IPS-18c (cell line): ENCODE measurements at regions not wholly inside any gene's neighbourhood (a gene's known extent, or its start where the extent isn't known, plus 50 kb on each side); places are given as distances from the start of the nearest gene placed in this dataset.

Experiments
- H3K4me3 ChIP-seq: 2 replicates; pipeline ENCODE4 v1.7.0; 2013; ENCODE audit warnings: low read depth, mild to moderate bottlenecking, low read length, moderate library complexity; ENCODE audit not compliant: insufficient read depth
- H3K9me3 ChIP-seq: one replicate; pipeline ENCODE4 v1.6.1; 2013; ENCODE audit warnings: mild to moderate bottlenecking, low read length, moderate library complexity; ENCODE audit not compliant: control insufficient read depth, insufficient read depth

GRCh38 chr2:64361151-64361938, 92.6 kb upstream of the LGALSL start:
- no peaks in the 10 kb centered on the region for H3K9me3 ChIP-seq
- no peak overlapping the region for H3K4me3 ChIP-seq

GRCh38 chr2:64362562-64363026, 91.4 kb upstream of the LGALSL start:
- no peaks in the 10 kb centered on the region for H3K9me3 ChIP-seq

GRCh38 chr2:64363140-64363539, 90.8 kb upstream of the LGALSL start:
- Histone ChIP-seq H3K4me3 (no peak overlapping the region), H3K9me3 (no peaks in the 10 kb centered on the region)

More at GRCh38 chr2:64362562-64363026, 91.4 kb upstream of the LGALSL start:
- no peak overlapping the region for H3K4me3 ChIP-seq

GRCh38 chr2:64363848-64364247, 90.1 kb upstream of the LGALSL start:
- no peaks in the 10 kb centered on the region for H3K9me3 ChIP-seq
- H3K4me3 ChIP-seq = no peak overlapping the region

- H3K9me3 ChIP-seq = no peaks in the 10 kb centered on the region
- H3K4me3 ChIP-seq = no peak overlapping the region
These were observed 86.3 kb upstream of the LGALSL start for GRCh38 chr2:64367444-64368232.

- H3K4me3 ChIP-seq = no peak overlapping the region
- no peaks in the 10 kb centered on the region for H3K9me3 ChIP-seq
These were observed 84.3 kb upstream of the LGALSL start for GRCh38 chr2:64369706-64370105.

GRCh38 chr2:64371727-64372126, 82.2 kb upstream of the LGALSL start:
- Histone ChIP-seq H3K9me3 (no peaks in the 10 kb centered on the region), H3K4me3 (no peak overlapping the region)

- no peak overlapping the region for H3K4me3 ChIP-seq
- no peaks in the 10 kb centered on the region for H3K9me3 ChIP-seq
These were observed 79.3 kb upstream of the LGALSL start for GRCh38 chr2:64374686-64375085.

GRCh38 chr2:64376926-64377325, 77.0 kb upstream of the LGALSL start:
- H3K9me3 ChIP-seq = no peaks in the 10 kb centered on the region
- no peak overlapping the region for H3K4me3 ChIP-seq

- H3K9me3 ChIP-seq = no peaks in the 10 kb centered on the region
- no peak overlapping the region for H3K4me3 ChIP-seq
These were observed 74.8 kb upstream of the LGALSL start for GRCh38 chr2:64379186-64379585.

GRCh38 chr2:64380853-64381527, 73.0 kb upstream of the LGALSL start:
- Histone ChIP-seq H3K9me3 (no peaks in the 10 kb centered on the region), H3K4me3 (no peak overlapping the region)

GRCh38 chr2:64383016-64383591, 70.9 kb upstream of the LGALSL start:
- Histone ChIP-seq H3K4me3 (no peak overlapping the region), H3K9me3 (no peaks in the 10 kb centered on the region)

- Histone ChIP-seq H3K4me3 (no peak overlapping the region), H3K9me3 (no peaks in the 10 kb centered on the region)
These were observed 70.1 kb upstream of the LGALSL start for GRCh38 chr2:64383881-64384280.

- no peaks in the 10 kb centered on the region for H3K9me3 ChIP-seq
- no peak overlapping the region for H3K4me3 ChIP-seq
These were observed 67.3 kb upstream of the LGALSL start for GRCh38 chr2:64386676-64387075.

- Histone ChIP-seq H3K4me3 (no peak overlapping the region), H3K9me3 (no peaks in the 10 kb centered on the region)
These were observed 63.4 kb upstream of the LGALSL start for GRCh38 chr2:64390586-64390985.

- Histone ChIP-seq H3K9me3 (no peaks in the 10 kb centered on the region), H3K4me3 (no peak overlapping the region)
These were observed 62.5 kb upstream of the LGALSL start for GRCh38 chr2:64391424-64391823.

GRCh38 chr2:64391940-64392339, 62.0 kb upstream of the LGALSL start:
- H3K9me3 ChIP-seq = no peaks in the 10 kb centered on the region
- no peak overlapping the region for H3K4me3 ChIP-seq
